Hematopoietic multipotent progenitor cell treated with erythropoietin and hydrocortisone succinate and interleukin-3 and kit ligand, for 4 days (in vitro differentiated cells): ENCODE measurements at regions not wholly inside any gene's neighbourhood (a gene's known extent, or its start where the extent isn't known, plus 50 kb on each side); places are given as distances from the start of the nearest gene placed in this dataset.
"Not testable (repeated sequence)": the region's sequence is repeated elsewhere in the genome, so short reads cannot be mapped to it uniquely, and the experiment has no call there.

Experiments used
- DNase-seq: peaks from one replicate; pipeline ENCODE4 v3.0.0-alpha.2; 2015

DNA sequence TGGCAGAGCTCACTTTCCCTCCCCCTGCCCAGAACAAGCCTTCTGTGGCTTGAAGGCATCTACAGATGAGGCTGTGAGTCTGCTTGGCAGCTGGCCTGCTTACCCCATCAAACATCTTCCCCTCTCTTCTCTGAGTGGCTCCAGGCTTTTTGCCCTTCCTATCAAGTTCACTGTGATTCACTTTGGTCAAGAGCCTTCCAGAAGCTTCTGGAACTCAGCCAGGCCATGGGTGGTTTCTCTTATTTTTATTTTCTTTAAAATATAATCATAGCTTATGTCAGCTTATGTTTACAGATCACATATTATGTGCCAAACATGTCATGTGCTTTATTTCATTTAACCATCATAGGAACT, 267.0 kb downstream of the SEC61B start:
- peak; percentile 12 for DNase-seq

DNA sequence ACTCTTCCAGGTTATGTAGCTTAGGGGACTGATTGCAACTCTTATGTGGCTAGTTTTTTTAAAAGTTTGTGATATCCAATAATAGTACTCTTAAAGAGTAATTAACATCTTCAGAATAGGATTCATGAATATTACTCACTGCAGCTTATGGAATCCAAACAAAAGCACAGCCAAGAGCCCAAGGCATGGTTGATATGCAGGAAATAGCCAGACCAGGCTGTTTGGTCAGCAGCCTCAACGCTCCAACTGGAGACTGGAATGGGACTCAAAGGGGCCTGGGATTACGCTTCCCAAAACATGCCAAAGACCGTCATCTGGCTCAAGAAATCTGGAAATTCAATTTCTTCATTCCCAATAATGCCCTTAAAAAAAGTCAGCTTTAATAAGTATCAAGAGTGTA, 268.6 kb downstream of the SEC61B start:
- DNase-seq: no peak

DNA sequence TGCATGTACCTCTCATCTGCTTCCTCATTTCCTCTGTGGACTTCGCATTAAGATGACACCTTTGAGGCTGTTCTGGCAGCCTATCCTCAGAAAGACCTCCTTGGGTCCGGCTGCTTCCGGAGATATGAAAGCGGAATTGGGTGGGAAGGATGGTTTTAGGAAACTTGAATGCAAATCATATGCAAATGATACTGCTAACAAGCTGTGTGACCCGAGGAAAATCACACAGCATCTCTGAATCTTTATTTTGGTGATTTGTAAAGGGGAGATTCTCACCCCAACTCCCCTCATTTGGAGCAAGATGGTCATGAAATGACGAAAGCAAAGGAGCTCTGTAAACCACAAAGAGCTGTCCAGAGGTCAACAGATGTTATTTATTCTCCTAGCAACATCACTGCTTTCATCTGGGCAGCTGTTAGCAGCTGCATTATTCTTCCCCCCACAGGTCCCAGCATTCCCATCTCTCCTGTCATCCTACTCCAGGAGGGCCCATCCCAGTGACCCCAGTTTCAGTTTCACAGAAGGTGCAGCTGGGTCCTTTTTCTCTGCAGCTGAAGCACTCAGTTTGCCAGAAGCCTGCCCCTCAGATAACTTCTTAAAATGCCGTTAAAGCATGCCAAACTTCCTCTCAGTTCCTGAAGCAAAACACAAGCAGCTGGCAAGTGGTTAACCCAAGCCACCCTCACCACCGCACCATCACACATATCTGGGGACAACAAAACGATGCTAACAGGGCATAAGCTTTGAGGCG, 269.5 kb downstream of the SEC61B start:
- peak; percentile 69 for DNase-seq

DNA sequence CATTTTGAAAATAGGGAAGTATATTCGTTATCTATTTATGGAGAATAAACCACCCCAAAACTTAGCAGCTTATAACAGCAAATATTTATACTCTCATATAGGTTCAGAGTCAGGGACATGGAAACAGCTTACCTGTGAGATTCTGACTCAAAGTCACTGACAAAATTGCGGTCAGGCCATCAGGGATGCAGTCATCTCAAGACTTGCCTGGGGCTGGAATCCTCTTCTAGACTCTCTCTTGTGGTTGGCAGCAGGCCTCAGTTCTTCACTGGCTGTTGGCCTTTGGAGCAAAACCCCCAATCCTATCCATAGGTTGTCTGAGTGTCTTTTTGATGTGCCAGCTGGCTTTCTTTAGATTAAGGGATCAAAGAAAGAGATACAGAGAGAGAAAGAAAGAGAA, 275.6 kb downstream of the SEC61B start:
- DNase-seq: no peak

DNA sequence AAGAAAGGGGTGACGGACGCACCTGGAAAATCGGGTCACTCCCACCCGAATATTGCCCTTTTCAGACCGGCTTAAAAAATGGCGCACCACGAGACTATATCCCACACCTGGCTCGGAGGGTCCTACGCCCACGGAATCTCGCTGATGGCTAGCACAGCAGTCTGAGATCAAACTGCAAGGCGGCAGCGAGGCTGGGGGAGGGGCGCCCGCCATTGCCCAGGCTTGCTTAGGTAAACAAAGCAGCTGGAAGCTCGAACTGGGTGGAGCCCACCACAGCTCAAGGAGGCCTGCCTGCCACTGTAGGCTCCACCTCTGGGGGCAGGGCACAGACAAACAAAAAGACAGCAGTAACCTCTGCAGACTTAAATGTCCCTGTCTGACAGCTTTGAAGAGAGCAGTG, 276.9 kb downstream of the SEC61B start:
- not testable (repeated sequence) for DNase-seq

DNA sequence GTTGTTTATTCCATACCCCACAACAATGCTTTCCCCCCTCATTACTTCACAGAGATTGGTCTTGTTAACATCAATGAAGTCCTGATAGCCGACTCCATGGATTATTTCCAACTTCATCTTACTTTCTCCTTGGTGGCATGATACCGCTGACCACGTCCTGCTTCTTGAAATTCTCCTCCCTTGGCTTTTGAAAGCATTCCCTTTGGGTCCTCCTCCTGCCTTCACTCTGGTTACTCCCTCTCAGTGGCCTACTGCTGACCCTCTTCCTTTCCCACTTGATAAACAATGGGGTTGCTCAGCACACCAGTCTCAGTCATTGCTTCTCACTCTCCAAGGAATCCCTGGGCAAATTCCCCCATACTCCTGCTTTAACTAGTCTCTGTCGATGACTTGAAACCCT, 283.9 kb downstream of the SEC61B start:
- DNase-seq: no peak

DNA sequence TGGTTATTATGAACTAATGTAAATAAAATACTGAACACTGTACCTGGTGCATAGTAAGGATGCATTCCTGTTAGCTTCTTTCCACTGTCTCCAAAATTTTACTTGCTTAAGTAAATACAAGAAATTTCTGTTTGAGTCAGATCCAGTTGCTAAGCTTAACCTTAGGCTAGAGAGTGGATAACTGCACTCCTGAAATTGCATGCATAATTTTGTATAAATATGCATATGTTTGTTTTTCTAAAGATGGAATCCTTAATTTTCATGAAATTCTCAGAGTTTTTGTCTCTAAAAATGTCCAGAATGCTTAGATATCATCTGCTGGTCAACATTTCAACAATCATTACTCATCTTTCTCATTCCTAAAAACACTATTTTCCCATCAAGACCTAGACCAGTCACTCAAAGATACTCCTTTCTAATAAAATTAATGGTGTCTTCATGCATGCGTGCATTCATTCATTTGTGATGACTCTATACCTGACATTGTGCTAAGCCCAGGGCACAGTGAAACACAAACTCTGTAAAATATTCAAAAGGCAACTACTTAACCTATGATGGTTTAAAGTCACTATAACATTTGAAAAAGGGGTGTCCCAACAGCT, 284.8 kb downstream of the SEC61B start:
- no peak for DNase-seq

DNA sequence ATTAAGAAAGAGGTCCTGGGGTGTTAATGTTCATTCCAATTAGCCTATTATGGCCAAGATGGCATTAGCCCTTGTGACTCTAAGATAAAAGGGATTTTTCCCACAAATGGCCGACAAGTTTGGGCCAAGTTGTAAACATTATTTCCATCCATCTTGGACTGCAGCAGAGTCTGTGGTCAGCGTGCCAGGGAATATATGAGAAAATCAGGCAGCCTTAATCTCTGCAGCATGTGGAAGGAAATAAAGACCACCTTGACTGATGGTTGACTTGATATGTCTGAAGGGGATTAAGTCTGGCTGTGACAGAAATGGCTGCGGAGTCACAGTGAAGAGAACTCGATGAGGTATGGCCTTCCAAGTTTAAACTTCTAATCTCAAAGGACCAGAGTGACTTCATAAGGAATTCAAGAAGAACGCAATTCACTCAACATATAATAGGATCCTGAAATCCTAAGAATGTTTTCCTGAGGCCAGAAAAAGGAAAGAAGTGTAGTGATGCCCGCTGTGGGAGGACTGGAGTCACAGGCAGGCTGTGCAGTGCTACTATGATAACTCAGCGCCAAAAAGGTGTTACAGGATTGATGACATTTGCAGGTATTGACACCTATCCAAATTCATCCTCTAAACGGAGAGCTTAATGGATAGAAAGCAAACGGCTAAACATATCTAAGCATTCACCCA, 287.1 kb downstream of the SEC61B start:
- no peak for DNase-seq

DNA sequence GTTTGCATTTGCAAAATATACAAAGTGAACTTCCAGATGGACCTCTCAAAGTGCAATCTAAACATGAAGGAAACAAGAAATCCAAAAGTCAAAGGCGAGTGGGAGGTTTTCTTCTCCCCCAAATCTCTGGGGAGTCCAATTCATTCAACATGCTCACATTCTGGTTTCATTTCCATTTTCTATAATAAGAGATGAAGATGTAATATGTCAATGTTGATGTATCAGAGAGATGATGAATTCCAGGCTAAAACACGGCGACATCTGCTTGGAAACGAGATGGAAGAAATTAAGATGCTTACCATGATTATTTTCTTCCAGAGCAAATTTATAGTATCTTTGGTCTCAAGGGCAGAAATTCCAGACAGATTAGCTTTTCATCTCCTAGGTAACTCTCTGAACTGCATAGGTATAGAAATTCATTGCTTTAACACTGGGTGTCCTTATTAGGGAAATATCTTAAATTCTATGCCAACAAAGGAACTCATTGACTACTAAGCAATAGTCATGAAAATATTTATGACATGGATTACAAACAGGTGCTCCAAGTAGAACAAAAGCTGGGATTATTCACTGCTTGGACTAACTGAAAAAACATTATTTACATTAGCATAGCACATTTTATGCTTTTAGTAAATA, 287.9 kb downstream of the SEC61B start:
- no peak for DNase-seq

DNA sequence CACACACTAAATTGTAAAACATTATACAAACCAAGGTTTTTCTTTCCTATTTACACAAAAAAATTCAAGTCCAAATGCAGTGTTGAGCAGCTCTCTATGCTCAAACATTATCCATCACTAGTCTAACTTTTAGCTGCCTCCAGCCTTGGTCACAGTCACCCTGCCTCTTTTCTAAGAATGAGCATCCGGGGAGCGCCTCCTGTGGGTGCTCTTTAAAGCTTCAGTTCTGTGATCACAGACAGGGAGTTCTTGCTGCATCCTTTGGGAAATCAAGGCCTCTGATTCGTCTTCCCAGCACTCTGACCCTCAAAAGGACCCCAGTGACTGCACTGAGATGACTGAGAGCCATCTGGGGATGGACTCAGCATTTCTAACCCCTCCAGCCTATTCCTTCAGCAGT, 289.6 kb downstream of the SEC61B start:
- DNase-seq: no peak

DNA sequence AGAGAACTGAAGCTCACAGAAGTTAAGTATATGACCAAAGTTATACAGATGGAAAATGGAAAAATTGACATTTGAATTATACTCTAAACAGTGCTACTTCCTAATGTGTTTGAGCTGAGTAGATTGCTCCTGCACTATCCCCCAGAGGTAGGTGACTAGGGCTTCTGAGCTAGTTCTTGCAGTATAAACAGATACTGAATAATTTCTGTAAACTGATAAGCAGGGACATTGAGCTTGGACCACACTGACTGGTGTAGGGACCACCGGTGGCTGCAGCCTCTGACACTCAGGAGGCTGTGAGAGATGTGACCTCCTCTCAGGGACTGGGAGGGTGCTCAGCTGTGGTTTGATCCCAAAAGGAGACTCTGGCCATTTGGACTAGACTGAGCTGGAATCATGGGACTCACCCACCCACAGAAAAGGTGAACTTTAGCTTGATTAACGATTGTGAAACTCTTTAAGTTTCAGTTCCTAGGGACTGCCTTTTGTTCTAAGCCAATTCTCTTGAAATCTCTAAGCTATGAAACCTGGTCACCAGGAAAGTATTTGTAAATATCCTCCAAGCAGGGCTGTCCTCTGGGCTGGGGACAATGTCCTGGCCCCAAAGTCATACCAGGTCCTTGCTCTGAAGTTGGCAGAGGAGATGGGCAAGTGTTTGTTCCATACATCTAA, 291.5 kb downstream of the SEC61B start:
- DNase-seq: no peak

DNA sequence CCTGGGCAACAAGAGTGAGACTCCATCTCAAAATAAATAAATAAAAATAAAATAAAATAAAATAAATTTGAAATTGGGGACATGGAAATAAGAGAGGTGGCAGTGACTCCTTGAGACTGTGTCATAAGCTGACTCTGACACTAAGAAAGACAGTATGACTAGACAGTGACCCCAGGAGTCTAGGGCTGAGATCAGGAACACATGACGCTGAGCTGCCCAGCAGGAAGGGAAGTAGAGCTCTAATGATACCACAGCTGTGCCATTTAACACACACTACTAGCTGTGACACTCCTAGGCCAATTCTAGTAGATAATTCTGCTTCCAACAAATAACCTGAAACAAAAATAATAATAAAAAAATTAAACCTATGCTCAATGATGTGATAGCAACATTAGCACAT, 293.0 kb downstream of the SEC61B start:
- no peak for DNase-seq

DNA sequence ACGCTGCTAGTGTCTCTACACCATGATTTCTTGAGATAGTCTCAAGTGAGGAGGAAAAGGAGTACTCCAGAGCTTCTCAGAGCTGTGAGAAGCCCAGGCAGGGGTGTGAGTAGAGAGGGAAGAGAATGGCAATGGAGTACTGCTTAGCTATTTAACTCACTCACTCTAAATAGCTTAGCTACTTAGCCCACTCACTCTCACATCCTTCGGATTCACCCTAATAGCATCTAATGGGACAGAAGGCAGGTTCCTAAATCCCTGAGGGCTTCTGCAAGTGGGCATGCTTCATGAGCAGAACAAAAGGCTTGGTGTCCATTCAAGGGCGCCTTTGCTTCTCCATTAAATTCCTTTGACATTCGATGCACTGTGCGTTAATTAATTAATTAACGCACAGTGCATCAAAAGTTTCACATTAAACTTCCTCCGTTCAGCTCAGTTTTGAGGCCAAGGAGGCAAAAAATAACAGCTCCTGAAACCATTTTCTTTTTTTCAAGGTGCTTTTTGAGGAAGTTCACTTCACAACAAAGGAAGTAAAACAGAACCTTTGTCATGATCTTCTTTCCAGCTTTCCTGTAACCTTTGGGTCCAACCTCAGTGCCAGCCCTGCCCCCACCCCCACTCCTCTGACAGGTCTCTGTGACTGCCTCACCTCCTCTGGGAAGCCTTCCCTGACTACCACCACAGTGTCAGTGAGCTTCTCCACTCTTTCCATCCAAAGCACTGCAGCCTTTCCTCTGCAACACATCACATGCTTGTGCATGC, 294.0 kb downstream of the SEC61B start:
- DNase-seq: no peak

DNA sequence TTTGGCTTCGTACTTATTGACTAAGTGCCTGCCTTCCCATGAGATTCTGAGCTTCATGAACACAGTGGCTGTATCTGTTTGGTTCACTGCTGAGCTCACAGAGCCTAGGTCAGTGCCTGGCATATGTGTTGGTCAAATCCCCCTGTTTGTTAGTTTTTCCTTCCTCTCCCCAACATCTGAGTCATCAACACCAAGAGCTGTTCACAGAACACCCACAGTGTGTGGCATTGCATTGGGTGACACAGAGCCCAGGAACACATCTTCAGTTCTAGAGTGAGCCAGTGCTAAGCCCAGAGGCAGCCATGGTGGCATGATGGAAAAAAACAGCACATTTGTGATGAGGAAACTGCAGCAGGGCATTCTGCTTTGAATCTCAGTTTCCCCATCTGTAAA, 294.6 kb downstream of the SEC61B start:
- DNase-seq: no peak

DNA sequence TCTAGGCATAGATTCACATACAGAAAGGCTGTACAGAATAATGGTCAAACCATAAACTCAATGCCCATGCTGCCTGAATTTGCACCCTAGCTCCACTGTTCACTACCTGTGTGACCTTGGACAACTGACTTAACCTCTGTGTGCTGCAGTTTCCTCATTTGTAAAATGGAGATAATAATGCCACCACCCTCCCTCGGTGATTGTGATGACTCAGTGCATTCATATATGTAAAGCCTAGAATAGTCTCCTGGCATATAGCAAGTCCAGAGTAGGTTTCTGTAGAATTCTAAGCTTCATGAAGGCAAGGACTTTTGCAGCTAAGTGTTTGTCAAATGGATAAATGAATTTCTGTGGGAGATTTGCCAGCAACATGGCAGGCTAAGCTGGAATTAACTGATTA, 297.8 kb upstream of the NR4A3 start:
- no peak for DNase-seq

DNA sequence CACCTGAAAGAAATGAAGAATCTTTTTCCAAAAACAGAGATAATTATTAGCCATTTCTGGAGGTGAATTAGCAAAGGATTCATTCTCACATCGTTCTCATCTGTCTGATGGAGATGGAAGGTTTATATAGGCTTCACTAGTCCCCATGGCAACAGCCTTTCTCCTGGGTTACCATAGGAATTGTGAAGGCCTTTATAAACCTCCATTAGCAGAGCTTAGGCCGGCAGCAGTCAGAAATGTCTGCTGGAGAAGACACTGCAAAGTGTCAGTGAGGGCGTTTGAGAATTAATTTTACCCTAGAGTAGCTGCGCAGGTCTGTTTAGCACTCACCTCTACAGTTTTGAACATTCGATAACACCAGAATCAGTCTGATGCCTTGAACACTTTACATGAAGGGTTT, 290.4 kb upstream of the NR4A3 start:
- DNase-seq: no peak

DNA sequence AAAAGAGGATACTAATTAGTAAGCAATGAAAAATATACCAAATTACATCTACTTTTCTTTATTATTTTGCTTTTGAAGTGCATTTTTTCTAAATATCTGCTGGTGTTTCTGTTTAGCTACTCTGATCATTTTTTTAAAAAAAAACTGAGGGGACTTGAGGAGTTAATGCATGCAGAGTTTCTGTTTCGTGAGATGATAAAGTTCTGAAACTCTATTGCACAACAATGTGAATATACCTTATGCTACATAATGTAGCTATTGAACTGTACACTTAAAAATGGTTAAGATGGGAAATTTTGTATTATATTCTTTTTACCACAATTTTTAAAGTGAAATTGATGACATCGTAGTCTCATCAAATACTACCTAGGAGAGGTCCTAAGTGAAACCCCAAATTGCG, 288.3 kb upstream of the NR4A3 start:
- no peak for DNase-seq

DNA sequence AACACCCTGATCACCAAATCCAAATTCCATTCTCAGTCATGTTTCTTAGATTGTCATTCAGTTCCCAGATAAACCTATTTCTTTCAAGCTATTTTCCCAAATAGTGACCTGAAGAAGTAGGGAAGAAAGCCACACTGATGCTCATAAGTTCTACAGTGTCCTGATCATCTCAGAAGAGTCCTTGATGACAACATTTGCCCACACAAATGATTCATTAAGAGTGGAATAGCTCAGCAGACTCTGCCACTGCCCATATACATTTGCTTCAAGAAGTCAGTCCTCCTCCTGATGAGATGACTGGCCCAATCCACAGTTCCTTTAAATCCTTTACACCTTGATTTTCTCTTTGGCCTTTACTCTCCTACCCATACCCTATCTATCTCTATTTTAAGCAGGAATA, 283.7 kb upstream of the NR4A3 start:
- DNase-seq: no peak

DNA sequence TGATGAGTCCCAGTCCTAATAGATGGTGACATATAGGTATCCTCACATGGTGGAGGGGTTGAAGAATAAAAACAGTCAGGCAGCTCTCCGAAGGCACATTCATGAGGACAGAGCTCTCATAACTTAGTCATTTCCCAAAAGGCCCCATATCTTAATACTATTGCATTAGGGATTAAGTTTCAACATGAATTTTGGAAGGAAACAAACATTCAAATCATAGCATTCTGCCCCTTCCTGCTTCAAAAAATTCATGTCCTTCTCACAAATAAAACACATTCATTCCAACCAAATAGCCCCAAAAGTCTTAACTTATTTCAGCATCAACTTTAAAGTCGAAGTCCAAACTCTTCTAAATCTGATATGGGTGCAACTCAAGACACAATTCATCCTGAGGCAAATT, 277.2 kb upstream of the NR4A3 start:
- DNase-seq: no peak

DNA sequence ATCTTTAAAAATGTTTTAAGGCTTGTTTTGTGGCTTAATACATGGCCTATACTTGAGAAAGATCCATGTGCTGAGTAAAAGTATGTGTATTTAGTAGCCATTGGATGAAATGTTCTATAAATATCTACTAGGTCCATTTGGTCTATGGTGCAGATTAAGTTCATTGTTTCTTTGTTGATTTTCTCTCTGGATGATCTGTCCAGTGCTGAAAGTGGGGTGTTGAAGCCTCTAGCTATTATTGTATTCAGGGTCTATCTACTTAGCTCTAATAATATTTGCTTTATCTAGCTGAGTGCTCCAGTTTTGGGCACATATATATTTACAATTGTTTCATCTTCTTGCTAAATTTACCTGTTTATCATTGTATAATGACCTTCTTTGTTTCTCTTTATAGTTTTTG, 272.2 kb upstream of the NR4A3 start:
- DNase-seq: no peak

DNA sequence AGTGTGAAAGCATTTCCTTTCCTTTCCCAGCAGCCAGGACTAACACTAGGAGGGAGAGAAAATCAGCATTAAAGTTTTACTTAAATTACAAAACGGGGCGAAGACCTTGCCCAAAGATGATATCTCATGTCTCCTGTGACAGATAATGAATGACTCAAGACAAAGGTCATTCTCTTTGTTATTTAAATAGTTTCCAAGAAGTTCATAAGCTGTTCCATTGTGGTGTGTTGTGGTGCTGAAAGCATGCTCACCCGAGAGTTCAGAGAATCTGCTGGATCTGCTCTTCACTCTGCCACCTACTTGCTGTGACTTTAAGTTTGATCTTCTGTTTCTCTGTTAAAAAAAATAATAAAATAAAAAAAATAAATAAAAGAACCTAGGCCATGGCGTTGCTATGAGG, 265.9 kb upstream of the NR4A3 start:
- no peak for DNase-seq

DNA sequence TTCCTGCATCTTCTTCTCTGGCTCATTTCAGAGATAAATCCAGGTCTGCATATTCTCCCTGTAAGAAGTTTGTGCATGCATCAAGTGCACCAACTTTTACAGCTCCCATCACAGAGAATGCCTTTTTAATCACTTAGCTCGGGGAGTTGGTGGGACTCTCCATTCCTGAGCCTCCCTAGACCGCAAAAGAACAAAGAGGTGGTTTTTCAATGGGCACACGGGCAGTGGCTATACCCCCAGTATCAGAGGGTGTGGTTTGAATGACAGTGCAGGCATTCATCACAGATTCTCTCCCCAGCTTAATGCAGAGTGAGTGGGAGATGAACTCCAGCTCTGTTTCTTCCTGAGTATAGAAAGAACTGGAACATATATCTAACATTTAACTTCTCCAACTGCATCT, 264.7 kb upstream of the NR4A3 start:
- no peak for DNase-seq

DNA sequence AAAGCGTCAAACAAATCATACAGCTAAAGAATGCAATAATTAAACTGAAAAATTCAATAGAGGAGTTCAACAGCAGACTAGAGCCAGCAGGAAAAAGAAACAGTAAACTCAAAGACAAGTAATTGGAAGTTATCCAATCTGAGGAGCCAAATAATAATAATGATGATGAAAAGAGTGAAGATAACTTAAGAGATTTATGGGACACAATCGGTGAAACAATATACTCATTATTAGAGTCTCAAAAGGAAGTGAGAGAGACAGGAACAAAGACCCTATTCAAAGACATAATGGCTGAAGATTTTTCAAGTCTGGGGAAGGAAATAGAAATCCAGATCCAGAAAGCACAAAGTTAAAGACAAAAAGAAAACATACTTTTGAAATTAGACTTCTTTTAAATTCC, 263.9 kb upstream of the NR4A3 start:
- DNase-seq: no peak
